ENCODE measurements at regions not wholly inside any gene's neighbourhood (a gene's known extent, or its start where the extent isn't known, plus 50 kb on each side); places are given as distances from the start of the nearest gene placed in this dataset.
A peak's percentile ranks its signal among the peaks of the same experiment; 100 is the strongest.
"Not testable (repeated sequence)": the region's sequence is repeated elsewhere in the genome, so short reads cannot be mapped to it uniquely, and the experiment has no call there.

DNA sequence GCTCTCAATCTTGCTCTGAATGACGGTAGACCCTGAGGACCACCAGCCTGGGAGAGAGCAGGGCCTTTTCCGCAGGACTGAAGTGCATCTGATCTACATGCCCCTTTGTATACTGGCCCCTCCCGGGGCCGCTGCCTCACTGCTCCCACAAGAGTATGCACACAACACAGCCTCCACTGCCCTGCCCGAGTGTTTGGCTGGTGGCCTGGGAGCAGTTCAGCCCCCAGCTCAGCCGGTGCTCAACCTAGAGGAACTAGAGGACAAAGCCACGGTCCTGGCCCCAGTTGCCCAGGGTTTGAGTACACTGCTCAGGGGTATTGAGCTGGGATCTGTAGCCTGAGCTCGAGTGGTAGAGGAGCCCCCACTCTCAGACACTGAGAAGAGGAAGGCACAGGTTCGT is 118.9 kb upstream of the CAB39 start:
- no peak for DNase-seq (ENCODE audit: low read depth)

DNA sequence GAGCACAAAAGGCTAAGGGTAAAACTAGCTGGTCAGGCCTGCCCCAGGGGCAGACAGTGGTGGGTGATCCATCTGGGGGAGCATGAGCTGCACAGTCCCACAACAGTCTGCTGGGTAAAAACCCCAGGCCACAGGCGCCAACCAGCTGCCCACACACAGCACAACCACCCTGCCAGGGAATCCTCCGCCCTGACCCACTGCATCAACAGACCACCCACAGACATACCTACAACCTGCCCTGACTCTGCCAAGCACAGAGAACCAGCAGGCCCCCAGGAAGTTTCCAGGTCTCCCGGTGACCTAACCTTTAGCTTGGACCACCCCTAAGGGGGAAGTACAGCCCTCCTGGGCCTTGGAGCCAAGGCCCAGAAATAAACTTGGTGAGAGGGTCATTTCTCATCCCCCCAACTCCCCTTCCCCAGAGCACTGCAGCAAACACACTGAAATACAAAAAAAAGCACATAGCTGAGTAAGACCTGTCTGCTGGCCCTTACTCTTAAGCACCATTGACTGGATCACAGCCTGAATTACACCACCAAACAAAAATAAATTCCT is 118.3 kb upstream of the CAB39 start:
- DNase-seq (ENCODE audit: low read depth), result no peak

DNA sequence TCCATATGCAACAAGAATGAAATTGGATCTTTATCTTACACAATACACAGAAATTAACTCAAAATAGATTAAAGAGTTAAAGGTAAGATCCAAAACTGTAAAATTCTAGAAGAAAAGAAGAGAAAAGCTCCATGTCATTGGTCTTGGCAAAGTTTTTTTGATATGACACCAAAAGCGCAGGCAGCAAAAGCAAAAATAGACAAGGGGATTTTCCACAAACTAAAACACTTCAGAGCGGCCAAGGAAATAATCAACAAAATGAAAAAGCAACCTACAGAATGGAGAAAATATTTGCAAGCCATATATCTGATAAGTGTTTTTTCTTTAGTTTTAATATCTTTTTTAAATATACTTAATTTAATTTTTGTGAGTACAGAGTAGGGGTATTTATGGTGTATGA is 112.8 kb upstream of the CAB39 start:
- DNase-seq (ENCODE audit: low read depth), result no peak

DNA sequence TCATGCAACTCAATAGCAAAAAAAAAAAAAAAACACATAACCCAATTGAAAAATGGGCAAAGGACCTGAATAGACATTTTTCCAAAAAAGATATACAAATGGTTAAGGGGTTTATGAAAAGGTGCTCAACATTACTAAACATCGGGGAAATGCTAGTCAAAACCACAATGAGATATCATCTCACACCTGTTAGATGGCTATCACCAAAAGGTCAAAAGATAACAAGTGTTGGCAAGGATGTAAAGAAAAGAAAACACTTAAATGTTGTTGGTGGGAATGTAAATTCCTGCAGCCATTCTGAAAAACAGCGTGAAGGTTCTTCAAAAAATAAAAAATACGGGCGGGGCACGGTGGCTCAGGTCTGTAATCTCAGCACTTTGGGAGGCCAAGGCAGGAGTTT is 112.4 kb upstream of the CAB39 start:
- DNase-seq (ENCODE audit: low read depth), result no peak

DNA sequence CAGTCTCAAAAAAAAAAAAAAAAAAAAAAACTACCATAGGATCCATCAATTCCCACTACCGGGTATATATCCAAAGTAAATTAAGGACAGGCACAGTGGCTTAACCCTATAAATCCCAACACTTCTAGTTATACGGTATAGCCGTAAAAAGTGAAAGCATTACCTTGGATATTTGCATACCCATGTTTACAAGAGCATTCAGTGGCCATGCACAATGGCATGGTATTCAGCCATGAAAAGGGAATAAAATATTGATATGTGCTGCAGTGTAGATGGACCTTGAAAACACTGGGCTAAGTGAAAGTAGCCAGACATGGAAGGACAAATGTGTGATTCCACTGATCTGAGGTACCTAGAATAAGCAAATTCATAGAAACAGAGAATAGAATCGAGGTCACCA is 111.8 kb upstream of the CAB39 start:
- DNase-seq (ENCODE audit: low read depth), result no peak

DNA sequence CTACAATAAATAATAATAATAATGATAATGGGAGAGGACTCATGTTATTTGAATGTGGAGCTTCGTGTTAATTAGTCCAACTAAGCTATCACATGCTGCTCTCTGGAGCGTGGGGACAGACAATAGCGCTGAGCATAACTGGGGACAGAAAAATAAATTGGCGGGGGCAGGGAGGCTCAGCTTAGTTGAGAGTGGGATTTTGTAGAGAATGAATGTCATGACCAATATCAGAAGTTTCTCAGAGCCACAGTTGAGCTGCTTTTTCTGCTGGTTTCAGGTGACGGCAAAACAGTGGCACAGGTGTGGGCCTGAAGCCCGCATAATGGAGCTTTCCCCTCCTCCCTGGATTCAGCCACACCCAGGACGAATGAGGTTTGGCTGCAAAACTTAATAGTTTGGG is 111.1 kb upstream of the CAB39 start:
- DNase-seq (ENCODE audit: low read depth), result no peak

DNA sequence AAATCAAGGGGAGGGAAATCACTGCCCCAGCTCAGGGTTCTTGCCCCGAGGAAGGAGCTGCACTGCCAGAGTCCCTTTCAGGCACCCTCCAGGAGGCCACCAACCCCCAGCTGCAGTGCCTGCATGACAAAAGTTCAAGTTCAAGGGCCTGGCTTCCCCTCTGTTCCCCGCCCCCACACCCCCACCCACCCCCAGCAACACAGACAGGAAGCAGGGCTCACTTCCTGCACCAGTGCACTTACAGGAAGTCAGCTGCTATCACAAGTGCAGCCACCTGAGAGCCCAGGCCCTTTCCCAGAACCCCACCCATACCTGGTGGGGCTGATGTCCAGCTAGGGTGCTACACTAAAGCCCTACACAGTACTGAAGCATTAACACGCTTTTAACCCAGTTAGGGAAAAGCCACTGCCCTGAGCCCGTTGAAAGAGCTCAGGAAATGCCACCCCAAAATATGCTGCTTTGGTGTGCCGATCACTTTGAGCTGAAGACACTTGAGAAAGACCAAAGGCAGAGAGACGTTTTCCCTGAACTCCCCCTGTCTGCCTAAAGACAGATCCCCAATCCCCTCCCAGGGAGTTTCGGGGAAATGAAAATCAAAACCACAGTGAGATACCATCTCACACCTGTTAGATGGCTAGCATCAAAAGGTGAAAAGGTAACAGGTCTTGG is 109.9 kb upstream of the CAB39 start:
- peak; percentile 37 for DNase-seq (ENCODE audit: low read depth)

DNA sequence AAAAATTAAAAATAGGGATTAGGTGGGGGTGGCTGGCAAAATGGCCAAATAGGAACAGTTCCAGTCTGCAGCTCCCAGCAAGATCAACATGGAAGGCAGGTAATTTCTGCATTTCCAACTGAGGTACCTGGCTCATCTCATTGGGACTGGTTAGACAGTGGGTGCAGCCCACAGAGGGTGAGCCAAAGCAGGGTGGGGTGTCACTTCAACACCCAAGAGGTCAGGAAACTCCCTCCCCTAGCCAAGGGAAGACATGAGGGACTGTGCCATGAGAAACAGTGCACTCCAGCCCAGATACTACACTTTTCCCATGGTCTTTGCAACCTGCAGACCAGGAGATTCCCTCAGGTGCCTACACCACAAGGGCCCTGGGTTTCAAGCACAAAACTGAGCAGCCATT is 109.3 kb upstream of the CAB39 start:
- not testable (repeated sequence) for DNase-seq (ENCODE audit: low read depth)

DNA sequence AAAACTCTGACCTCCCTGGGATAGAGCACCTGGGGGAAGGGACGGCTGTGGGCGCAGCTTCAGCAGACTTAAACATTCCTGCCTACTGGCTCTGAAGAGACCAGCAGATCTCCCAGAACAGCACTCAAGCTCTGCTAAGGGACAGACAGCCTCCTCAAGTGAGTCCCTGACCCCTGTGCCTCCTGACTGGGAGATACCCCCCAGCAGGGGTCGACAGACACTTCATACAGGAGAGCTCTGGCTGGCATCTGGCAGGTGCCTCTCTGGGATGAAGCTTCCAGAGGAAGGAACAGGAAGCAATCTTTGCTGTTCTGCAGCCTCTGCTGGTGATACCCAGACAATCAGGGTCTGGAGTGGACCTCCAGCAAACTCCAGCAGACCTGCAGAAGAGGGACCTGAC is 108.5 kb upstream of the CAB39 start:
- not testable (repeated sequence) for DNase-seq (ENCODE audit: low read depth)

DNA sequence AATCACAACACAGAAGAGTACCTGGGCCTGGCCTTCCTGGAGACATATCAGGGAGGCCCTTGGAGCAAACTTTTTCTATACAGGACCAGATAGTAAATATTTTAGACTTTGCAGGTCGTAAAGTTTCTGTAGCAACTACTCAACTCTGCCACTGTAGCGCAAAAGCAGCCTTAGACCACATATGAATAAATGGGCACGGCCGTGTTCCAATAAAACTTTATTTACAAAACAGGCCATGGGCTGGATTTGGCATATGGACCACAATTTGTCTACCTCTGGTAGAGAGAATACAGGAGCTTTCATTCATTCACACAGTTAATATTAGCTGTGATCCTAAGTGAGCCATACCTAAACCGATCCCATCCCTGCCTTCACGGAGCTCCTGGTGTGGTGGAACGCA is 98.6 kb upstream of the CAB39 start:
- no peak for DNase-seq (ENCODE audit: low read depth)

DNA sequence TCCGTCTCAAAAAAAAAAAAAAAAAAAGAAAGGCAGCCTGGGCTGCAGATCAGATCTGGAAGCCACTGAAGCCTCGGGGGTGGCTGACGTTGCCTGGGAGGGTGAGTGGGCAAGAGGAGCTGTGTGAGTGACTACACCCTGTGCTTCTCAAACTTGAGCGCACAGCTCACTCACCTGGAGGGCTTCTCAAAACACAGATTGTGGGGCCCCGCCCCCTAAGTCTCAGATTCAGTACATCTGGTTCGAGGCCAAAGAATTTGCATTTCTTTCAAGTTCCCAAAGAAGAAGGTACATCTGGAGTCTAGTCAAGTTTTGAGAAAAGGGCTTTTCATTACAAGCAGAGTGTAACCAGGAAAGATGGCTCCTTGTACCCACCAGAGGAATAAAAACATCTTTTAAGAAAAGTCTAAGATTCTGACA is 97.7 kb upstream of the CAB39 start:
- no peak for DNase-seq (ENCODE audit: low read depth)

DNA sequence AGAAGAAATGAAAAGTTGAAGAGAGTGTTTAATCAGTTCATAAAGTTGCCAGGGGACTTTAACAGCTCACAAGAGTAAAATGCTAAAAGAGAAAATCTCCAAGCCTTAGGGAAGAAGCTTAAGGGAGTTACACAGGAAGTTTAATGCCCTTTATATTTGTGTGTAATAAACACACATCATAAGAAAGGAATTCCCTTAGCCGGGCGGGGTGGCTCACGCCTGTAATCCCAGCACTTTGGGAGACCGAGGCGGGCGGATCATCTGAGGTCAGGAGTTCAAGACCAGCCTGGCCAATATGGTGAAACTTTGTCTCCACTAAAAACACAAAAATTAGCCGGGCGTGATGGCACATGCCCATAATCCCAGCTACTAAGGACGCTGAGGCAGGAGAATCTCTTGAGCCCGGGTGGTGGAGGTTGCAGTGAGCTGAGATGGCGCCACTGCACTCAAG is 95.4 kb upstream of the CAB39 start:
- not testable (repeated sequence) for DNase-seq (ENCODE audit: low read depth)

DNA sequence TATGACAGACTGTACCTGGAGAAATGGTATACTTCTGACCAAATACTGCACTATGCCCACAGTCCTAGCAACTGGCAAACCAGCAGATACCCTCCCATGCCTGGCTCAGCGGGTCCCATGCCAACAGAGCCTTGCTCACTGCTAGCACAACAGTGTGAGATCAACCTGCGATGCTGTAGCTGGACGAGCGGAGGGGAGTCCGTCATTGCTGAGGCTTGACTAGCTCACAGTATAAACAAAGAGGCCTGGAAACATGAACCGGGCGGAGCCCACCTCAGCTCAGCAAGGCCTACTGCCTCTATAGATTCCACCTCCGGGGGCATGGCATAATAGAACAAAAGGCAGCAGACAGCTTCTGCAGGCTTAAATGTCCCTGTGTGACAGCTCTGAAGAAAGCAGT is 93.2 kb upstream of the CAB39 start:
- DNase-seq (ENCODE audit: low read depth), result no peak

DNA sequence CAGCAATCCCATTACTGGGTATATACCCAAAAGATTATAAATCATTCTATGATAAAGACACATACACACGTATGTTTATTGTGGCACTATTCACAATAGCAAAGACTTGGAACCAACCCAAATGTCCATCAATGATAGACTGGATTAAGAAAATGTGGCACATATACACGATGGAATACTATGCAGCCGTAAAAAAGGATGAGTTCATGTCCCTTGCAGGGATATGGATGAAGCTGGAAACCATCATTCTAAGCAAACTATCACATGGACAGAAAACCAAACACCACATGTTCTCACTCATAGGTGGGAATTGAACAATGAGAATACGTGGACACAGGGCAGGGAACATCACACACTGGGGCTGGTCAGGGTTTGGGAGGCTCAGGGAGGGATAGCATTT is 87.4 kb upstream of the CAB39 start:
- DNase-seq (ENCODE audit: low read depth), result not testable (repeated sequence)

DNA sequence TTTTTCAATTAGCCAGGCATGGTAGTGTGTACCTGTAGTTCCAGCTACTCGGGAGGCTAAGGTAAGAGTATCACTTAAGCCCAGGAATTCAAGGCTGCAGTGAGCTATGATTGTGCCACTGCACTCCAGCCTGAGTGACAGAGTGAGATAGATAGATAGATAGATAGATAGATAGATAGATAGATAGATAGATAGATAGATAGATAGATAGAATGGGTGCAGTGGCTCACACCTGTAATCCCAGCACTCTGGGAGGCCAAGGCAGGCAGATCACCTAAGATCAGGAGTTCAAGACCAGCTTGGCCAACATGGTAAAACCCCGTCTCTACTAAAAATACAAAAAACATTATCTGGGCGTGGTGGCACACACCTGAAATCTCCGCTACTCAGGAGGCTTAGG is 85.6 kb upstream of the CAB39 start:
- not testable (repeated sequence) for DNase-seq (ENCODE audit: low read depth)

DNA sequence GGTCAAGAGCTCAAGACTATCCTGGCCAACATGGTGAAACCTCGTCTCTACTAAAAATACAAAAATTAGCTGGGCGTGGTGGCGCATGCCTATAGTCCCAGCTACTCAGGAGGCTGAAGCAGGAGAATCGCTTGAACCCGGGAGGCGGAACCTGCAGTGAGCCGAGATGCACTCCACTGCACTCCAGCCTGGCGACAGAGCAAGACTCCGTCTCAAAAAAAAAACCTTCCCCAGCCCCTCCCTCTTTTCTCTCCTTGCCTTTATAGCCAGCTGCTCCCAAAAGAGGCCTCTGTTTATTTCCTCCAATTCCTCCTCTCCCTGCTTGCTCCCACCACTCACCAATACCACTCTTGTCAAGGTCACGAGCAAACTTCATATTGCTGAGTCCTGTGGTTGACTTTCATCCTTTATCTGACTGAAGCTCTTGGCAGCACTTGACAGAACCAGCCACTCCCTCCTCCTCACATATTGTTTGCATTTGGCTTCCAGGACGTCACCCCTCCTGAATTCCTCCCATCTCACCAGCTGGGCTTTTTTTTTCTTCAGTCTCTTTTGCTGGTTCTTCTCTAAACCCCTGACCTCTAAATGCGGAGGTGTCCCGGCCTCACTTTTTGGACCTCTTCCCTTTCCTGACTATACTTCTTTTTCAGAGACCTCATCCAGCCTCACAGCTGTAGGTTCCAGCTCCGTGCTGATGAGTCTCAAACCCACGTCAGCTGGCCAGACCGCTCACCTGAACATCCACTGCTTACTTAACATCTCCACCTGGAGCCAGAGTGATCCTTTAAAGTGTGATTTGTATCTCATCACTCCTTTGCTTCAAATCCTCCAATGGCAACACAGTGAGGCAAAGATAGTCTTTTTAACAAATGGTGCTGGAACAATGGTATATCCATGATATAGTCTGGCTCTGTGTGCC is 84.6 kb upstream of the CAB39 start:
- no peak for DNase-seq (ENCODE audit: low read depth)

DNA sequence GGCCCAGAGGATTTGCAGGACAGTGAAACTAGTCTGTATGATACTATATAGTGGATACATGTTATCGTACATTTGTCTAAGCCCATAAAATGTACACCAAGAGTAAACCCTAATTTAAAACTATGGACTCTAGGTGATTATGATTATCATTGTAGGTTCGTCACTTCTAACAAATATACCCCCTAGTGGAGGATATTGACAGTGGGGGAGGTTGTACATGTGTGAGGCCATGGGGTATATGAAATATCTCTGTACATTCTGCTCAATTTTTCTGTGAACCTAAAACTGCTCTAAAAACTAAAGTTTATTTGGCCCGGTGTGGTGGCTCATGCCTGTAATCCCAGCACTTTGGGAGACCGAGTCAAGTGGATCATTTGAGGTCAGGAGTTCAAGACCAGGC is 81.2 kb upstream of the CAB39 start:
- no peak for DNase-seq (ENCODE audit: low read depth)

DNA sequence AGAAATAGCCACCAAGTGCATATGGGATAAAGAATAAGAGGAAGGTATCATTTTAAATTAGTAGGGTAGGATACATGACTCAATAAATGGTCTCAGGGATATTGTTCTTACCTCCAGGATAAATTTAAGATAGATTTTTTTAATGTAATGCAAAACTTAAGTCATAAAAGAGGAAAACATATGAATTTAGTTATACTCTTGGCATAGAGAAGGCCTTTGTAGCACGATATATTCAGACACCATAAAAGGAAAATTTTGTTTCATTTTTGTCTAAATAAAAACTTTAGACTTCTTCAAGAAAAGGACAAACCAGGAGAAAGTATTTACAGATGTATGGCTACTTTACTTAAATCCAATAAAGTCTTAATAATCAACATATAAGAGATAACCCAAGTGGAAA is 78.5 kb upstream of the CAB39 start:
- DNase-seq (ENCODE audit: low read depth), result no peak

DNA sequence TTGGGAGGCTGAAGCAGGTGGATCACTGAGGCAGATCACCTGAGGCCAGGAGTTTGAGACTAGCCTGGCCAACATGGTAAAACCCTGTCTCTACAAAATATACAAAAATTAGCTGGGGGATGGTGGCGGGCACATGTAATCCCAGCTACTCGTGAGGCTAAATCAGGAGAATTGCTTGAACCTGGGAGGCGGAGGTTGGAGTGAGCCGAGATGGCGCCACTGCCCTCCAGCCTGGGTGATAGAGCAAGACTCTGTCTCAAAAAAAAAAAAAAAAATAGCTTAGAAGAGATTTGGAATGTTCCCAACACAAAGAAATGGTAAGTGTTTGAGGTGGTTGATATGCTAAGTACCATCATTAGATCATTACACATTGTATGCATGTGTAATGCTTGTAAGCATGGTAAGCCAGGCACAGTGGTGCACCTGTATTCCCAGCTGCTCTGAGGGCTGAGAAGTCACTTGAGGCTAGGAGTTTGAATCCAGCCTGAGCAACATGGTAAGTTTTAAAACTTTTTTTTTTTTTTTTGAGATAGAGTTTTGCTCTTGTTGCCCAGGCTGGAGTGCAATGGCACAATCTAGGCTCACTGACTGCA is 77.8 kb upstream of the CAB39 start:
- not testable (repeated sequence) for DNase-seq (ENCODE audit: low read depth)

DNA sequence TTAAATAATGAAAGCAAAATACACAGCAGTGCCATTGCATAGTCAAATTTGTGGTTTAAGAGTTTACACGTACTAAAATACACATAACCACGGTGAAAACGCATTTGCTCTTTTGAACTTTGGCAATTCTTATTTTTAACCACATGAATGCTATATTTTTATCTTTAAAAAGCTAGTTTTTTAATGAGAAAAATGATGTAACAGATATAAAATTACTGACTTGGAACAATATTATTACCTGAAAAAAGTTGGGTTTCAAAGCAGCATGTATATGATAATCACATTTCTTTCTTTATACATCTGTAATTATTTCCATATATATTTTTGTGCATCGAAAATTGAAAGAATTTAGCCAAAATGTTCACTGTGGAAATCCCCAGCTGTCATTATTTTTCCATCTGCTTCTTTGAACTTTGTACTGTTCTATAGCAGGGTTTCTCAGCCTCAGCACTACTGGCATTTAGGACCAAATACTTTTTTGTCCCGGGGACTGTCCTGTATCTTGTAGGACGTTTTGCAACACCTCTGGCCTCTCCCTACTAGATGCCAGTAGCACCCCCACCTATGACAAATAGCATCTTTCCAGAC is 75.9 kb upstream of the CAB39 start:
- no peak for DNase-seq (ENCODE audit: low read depth)

DNA sequence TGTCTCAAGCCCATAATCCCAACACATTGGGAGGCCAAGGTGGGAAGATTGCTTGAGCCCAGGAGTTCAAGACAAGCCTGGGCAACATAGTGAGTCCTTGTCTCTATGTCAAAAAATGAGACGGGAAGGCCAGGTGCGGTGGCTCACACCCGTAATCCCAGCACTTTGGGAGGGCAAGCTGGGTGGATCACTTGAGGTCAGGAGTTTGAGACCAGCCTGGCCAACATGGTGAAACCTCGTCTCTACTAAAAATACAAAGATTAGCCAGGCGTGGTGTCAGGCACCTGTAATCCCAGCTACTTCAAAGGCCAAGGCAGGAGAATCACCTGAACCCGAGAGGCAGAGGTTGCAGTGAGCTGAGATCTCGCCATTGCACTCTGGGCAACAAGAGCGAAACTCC is 75.2 kb upstream of the CAB39 start:
- not testable (repeated sequence) for DNase-seq (ENCODE audit: low read depth)

DNA sequence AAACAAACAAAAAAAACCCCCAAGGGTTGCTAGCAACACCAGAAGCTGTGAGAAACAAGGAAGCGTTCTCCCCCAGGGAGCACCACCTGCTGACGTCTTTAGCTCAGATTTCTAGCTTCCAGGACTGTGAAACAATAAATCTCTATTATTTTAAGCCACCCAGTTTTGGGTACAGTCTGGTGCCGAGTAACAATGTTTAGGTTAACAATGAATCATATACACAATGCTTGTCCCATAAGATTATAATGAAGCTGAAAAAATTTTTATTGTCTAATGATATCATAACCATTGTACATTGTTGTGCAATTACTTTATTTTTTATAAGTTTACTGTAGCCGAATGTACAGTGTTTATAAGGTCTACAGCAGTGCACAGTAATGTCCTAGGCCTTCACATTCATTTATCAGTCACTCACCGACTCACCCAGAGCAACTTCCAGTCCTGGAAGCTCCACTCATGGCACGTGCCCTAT is 72.1 kb upstream of the CAB39 start:
- DNase-seq (ENCODE audit: low read depth), result no peak
